Liver (tissue), 8 donors: ENCODE measurements at regions not wholly inside any gene's neighbourhood (a gene's known extent, or its start where the extent isn't known, plus 50 kb on each side); places are given as distances from the start of the nearest gene placed in this dataset.

Experiments
- DNase-seq: peaks from one replicate; pipeline ENCODE4 v3.0.0-alpha.2; 2017; ENCODE audit warnings: low spot score
- H3K27ac ChIP-seq, 2 donors: one replicate each; pipeline ENCODE4 v1.7.0; 2013; ENCODE audit warnings: inconsistent platforms in 2 of 2, low read length in 2 of 2, control low read depth in 1 of 2, low read depth in 1 of 2, mild to moderate bottlenecking in 1 of 2
- H3K27me3 ChIP-seq, 4 donors: one replicate each; pipeline versions ENCODE4 v1.6.1 to v1.7.0; 2013; ENCODE audit warnings: low read length in 3 of 4, inconsistent platforms in 1 of 4, mild to moderate bottlenecking in 1 of 4, moderate library complexity in 1 of 4; ENCODE audit not compliant: control insufficient read depth in 4 of 4, insufficient read depth in 4 of 4
- H3K36me3 ChIP-seq, 4 donors: one replicate each; pipeline versions ENCODE4 v1.6.1 to v1.7.0; 2013; ENCODE audit warnings: low read length in 3 of 4, mild to moderate bottlenecking in 3 of 4, low read depth in 1 of 4, moderate library complexity in 1 of 4; ENCODE audit not compliant: control insufficient read depth in 4 of 4, insufficient read depth in 3 of 4
- H3K4me1 ChIP-seq, 4 donors: one replicate each; pipeline versions ENCODE4 v1.6.1 to v1.7.0; 2013; ENCODE audit warnings: low read length in 3 of 4, mild to moderate bottlenecking in 3 of 4, moderate library complexity in 1 of 4; ENCODE audit not compliant: control insufficient read depth in 4 of 4, insufficient read depth in 4 of 4
- H3K4me3 ChIP-seq, 3 donors: one replicate each; pipeline versions ENCODE4 v1.6.1 to v1.7.0; 2013; ENCODE audit warnings: low read length in 3 of 3, control low read depth in 1 of 3, low read depth in 1 of 3, mild to moderate bottlenecking in 1 of 3
- H3K9ac ChIP-seq, 2 donors: one replicate each; pipeline ENCODE4 v1.7.0; 2013; ENCODE audit warnings: low read length in 2 of 2, mild to moderate bottlenecking in 2 of 2, moderate library complexity in 2 of 2, control low read depth in 1 of 2, low read depth in 1 of 2
- H3K9me3 ChIP-seq, 4 donors: one replicate each; pipeline versions ENCODE4 v1.6.1 to v1.7.0; 2013; ENCODE audit warnings: low read length in 3 of 4; ENCODE audit not compliant: control insufficient read depth in 4 of 4
- FOXA1 ChIP-seq: IDR thresholded peaks from 2 replicates; pipeline ENCODE4 v1.6.1; 2016; ENCODE audit warnings: antibody characterized with exemption
- FOXA2 ChIP-seq: IDR thresholded peaks from 2 replicates; pipeline ENCODE4 v1.6.1; 2016; ENCODE audit warnings: antibody characterized with exemption
- GABPA ChIP-seq, 2 donors: IDR thresholded peaks in 1 of 2; conservative IDR thresholded peaks in 1 of 2; 2 replicates each; pipeline ENCODE4 v1.6.1; 2016; ENCODE audit warnings: antibody characterized with exemption in 2 of 2, mild to moderate bottlenecking in 1 of 2, moderate library complexity in 1 of 2
- HNF4G ChIP-seq: IDR thresholded peaks from 2 replicates; pipeline ENCODE4 v1.6.1; 2016; ENCODE audit warnings: antibody characterized with exemption
- NR2F2 ChIP-seq: IDR thresholded peaks from 2 replicates; pipeline ENCODE4 v1.6.1; 2016; ENCODE audit warnings: antibody characterized with exemption
- RAD21 ChIP-seq, 2 donors: IDR thresholded peaks; 2 replicates each; pipeline ENCODE4 v1.6.1; 2016; ENCODE audit warnings: antibody characterized with exemption in 2 of 2, mild to moderate bottlenecking in 2 of 2
- REST ChIP-seq: IDR thresholded peaks from 2 replicates; pipeline ENCODE4 v1.6.1; 2016; ENCODE audit warnings: antibody characterized with exemption, mild to moderate bottlenecking
- RXRA ChIP-seq, 2 donors: IDR thresholded peaks; 2 replicates each; pipeline ENCODE4 v1.6.1; 2017 to 2018; ENCODE audit warnings: antibody characterized with exemption in 2 of 2, mild to moderate bottlenecking in 1 of 2
- YY1 ChIP-seq: IDR thresholded peaks from 2 replicates; pipeline ENCODE4 v1.6.1; 2016; ENCODE audit warnings: antibody characterized with exemption, mild to moderate bottlenecking
- WGBS: extraction: QIAGEN DNeasy Blood & Tissue Kit; methylation state at CpG from one replicate; pipeline ENCODE4 v1.1.7; 2013; 5-methylcytosine and 5-hydroxymethylcytosine counted together
- TF ChIP-seq, protein P1 (sequence below): fragments of 150-350 bp; IDR thresholded peaks from 2 replicates; pipeline ENCODE4 v1.5.1; 2017; ENCODE audit warnings: improper control_type of control experiment, low read depth, low read length; ENCODE audit not compliant: missing input control
- TF ChIP-seq, protein P2 (sequence below): IDR thresholded peaks from 2 replicates; pipeline ENCODE4 v1.6.1; 2016; ENCODE audit warnings: antibody characterized with exemption
- TF ChIP-seq, protein P3 (sequence below): IDR thresholded peaks from 2 replicates; pipeline ENCODE4 v1.6.1; 2016; ENCODE audit warnings: antibody characterized with exemption
- TF ChIP-seq, protein P4 (sequence below): IDR thresholded peaks from 2 replicates; pipeline ENCODE4 v1.6.1; 2016; ENCODE audit warnings: antibody characterized with exemption
- donor health status: healthy.
- donor health status: healthy.
- donor health status: healthy.
- donor health status: healthy.
- donor health status: healthy.

- H3K27ac ChIP-seq, result no peak overlapping the region
- WGBS, result 98% methylated on average over 4 of the region's 4 CpGs
- H3K27me3 ChIP-seq, result no peaks in the 10 kb centered on the region
- no peaks in the 10 kb centered on the region for H3K36me3 ChIP-seq
- DNase-seq, result no peak
- H3K9ac ChIP-seq, result no peak overlapping the region
- peaks cover 0 to 4% (median 2%) of the 10 kb centered on the region in 4 donors for H3K9me3 ChIP-seq
- no peak for TF ChIP-seq YY1
- peaks cover 0 to 19% (median 15%) of the 10 kb centered on the region in 4 donors for H3K4me1 ChIP-seq
- H3K4me3 ChIP-seq, result no peak overlapping the region
Measured at GRCh38 chr4:185889585-185889984, 77.6 kb upstream of the SORBS2 start.

DNA sequence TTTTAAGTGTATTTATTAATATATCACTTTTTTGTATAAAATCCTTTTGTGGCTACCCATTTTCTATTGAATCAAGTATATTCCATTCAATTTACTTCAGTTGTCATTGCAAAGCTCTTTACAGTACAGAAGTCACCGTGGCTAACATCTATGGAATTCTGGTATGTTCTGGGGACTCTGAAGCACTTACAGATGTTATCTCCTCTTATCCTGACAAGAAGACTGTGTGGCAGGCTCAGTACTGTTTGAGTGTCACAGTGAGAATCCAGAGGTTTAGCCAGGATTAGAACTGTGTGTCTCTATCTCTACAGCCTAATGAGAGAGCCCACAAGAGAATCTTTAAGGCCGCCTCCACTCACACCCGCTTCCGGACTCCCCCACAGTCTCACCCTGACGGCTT is 78.2 kb upstream of the SORBS2 start:
- H3K36me3 ChIP-seq, result no peaks in the 10 kb centered on the region
- DNase-seq, result no peak
- H3K27ac ChIP-seq, result no peak overlapping the region
- peaks cover 0 to 4% (median 2%) of the 10 kb centered on the region in 4 donors for H3K9me3 ChIP-seq
- 98% methylated on average over 5 of the region's 5 CpGs for WGBS
- no peak overlapping the region for H3K4me3 ChIP-seq
- no peak overlapping the region for H3K9ac ChIP-seq
- TF ChIP-seq FOXA2, result no peak
- TF ChIP-seq, protein P1, sequence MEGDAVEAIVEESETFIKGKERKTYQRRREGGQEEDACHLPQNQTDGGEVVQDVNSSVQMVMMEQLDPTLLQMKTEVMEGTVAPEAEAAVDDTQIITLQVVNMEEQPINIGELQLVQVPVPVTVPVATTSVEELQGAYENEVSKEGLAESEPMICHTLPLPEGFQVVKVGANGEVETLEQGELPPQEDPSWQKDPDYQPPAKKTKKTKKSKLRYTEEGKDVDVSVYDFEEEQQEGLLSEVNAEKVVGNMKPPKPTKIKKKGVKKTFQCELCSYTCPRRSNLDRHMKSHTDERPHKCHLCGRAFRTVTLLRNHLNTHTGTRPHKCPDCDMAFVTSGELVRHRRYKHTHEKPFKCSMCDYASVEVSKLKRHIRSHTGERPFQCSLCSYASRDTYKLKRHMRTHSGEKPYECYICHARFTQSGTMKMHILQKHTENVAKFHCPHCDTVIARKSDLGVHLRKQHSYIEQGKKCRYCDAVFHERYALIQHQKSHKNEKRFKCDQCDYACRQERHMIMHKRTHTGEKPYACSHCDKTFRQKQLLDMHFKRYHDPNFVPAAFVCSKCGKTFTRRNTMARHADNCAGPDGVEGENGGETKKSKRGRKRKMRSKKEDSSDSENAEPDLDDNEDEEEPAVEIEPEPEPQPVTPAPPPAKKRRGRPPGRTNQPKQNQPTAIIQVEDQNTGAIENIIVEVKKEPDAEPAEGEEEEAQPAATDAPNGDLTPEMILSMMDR, result no peak
- TF ChIP-seq HNF4G, result no peak
- no peak for TF ChIP-seq FOXA1
- no peak for TF ChIP-seq NR2F2
- TF ChIP-seq REST, result no peak
- TF ChIP-seq, protein P2, sequence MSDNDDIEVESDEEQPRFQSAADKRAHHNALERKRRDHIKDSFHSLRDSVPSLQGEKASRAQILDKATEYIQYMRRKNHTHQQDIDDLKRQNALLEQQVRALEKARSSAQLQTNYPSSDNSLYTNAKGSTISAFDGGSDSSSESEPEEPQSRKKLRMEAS, result no peak
- TF ChIP-seq, protein P3, sequence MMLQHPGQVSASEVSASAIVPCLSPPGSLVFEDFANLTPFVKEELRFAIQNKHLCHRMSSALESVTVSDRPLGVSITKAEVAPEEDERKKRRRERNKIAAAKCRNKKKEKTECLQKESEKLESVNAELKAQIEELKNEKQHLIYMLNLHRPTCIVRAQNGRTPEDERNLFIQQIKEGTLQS, result no peak
- TF ChIP-seq RXRA (IDR thresholded peaks at IDR 0.05), result no peak
- TF ChIP-seq GABPA (IDR thresholded peaks at IDR 0.05 in 1 of 2, conservative IDR thresholded peaks at IDR 0.05 in 1 of 2), result no peak
- TF ChIP-seq, protein P4, sequence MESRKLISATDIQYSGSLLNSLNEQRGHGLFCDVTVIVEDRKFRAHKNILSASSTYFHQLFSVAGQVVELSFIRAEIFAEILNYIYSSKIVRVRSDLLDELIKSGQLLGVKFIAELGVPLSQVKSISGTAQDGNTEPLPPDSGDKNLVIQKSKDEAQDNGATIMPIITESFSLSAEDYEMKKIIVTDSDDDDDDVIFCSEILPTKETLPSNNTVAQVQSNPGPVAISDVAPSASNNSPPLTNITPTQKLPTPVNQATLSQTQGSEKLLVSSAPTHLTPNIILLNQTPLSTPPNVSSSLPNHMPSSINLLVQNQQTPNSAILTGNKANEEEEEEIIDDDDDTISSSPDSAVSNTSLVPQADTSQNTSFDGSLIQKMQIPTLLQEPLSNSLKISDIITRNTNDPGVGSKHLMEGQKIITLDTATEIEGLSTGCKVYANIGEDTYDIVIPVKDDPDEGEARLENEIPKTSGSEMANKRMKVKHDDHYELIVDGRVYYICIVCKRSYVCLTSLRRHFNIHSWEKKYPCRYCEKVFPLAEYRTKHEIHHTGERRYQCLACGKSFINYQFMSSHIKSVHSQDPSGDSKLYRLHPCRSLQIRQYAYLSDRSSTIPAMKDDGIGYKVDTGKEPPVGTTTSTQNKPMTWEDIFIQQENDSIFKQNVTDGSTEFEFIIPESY, result no peak
- TF ChIP-seq RAD21 (IDR thresholded peaks at IDR 0.05), result no peak
- peaks cover 0 to 19% (median 15%) of the 10 kb centered on the region in 4 donors for H3K4me1 ChIP-seq
- no peaks in the 10 kb centered on the region for H3K27me3 ChIP-seq
